ENCODE measurements at regions not wholly inside any gene's neighbourhood (a gene's known extent, or its start where the extent isn't known, plus 50 kb on each side); places are given as distances from the start of the nearest gene placed in this dataset.

GRCh38 chr14:84086714-84087113 is 1443.2 kb upstream of the FLRT2 start:
- TF ChIP-seq CTCF (conservative IDR thresholded peaks at IDR 0.05; ENCODE audit: low read length): no peak
- no peak for TF ChIP-seq EZH2phosphoT487 (IDR thresholded peaks at IDR 0.05; ENCODE audit: borderline replicate concordance, low read depth, low read length)

All from OCI-LY7 (cell line).